ENCODE measurements at regions not wholly inside any gene's neighbourhood (a gene's known extent, or its start where the extent isn't known, plus 50 kb on each side); places are given as distances from the start of the nearest gene placed in this dataset.

- Histone ChIP-seq H3K4me3 (ENCODE audit: low read length) (no peak overlapping the region), H4K20me1 (ENCODE audit: insufficient read depth) (no peaks in the 10 kb centered on the region), H3K9me2 (ENCODE audit: insufficient read depth, low read length) (no peaks in the 10 kb centered on the region), H2AFZ (ENCODE audit: low read depth, low read length) (no peak overlapping the region), H3K4me2 (ENCODE audit: low read length) (no peak overlapping the region), H3K9me3 (ENCODE audit: low read length) (no peaks in the 10 kb centered on the region), H3K36me3 (ENCODE audit: insufficient read depth, low read length) (no peaks in the 10 kb centered on the region), H3K27ac (ENCODE audit: low read length) (no peak overlapping the region), H3K27me3 (ENCODE audit: insufficient read depth, low read depth, low read length) (no peaks in the 10 kb centered on the region), H3F3A (ENCODE audit: insufficient read depth, low read length, poor library complexity, severe bottlenecking) (no peaks in the 10 kb centered on the region), H3K9ac (ENCODE audit: low read length) (no peak overlapping the region), H3K79me2 (replicated peaks; ENCODE audit: insufficient read depth, low read length) (no peaks in the 10 kb centered on the region)
- TF ChIP-seq EP300 (conservative IDR thresholded peaks at IDR 0.05; ENCODE audit: poor library complexity, severe bottlenecking) = no peak
These were observed 150.6 kb downstream of the KCNA5 start for GRCh38 chr12:5194306-5194705.

GRCh38 chr12:5195244-5195643 is 151.6 kb downstream of the KCNA5 start:
- Histone ChIP-seq H3K9ac (ENCODE audit: low read length) (no peak overlapping the region), H3K4me3 (ENCODE audit: low read length) (no peak overlapping the region), H3K9me3 (ENCODE audit: low read length) (no peaks in the 10 kb centered on the region), H3K9me2 (ENCODE audit: insufficient read depth, low read length) (no peaks in the 10 kb centered on the region), H3F3A (ENCODE audit: insufficient read depth, low read length, poor library complexity, severe bottlenecking) (no peaks in the 10 kb centered on the region), H3K36me3 (ENCODE audit: insufficient read depth, low read length) (no peaks in the 10 kb centered on the region), H3K79me2 (replicated peaks; ENCODE audit: insufficient read depth, low read length) (no peaks in the 10 kb centered on the region), H3K27me3 (ENCODE audit: insufficient read depth, low read depth, low read length) (no peaks in the 10 kb centered on the region), H3K27ac (ENCODE audit: low read length) (no peak overlapping the region), H3K4me2 (ENCODE audit: low read length) (no peak overlapping the region), H4K20me1 (ENCODE audit: insufficient read depth) (no peaks in the 10 kb centered on the region), H2AFZ (ENCODE audit: low read depth, low read length) (no peak overlapping the region)
- TF ChIP-seq EZH2 (IDR thresholded peaks at IDR 0.05; ENCODE audit: borderline replicate concordance, insufficient read depth, low read length, poor library complexity, severe bottlenecking) (no peak), MXI1 (conservative IDR thresholded peaks at IDR 0.05; ENCODE audit: poor library complexity, severe bottlenecking) (no peak), RAD21 (conservative IDR thresholded peaks at IDR 0.05) (no peak), POLR2AphosphoS5 (IDR thresholded peaks at IDR 0.05) (no peak), CTCF (IDR thresholded peaks at IDR 0.05; ENCODE audit: poor library complexity, severe bottlenecking) (no peak), SMC3 (conservative IDR thresholded peaks at IDR 0.05; ENCODE audit: poor library complexity) (no peak), TAF1 (IDR thresholded peaks at IDR 0.05; ENCODE audit: low read depth) (no peak), EP300 (conservative IDR thresholded peaks at IDR 0.05; ENCODE audit: poor library complexity, severe bottlenecking) (no peak), REST (IDR thresholded peaks at IDR 0.05; ENCODE audit: borderline replicate concordance) (no peak)

GRCh38 chr12:5195691-5196090 is 152.0 kb downstream of the KCNA5 start:
- H4K20me1 ChIP-seq (ENCODE audit: insufficient read depth) = no peaks in the 10 kb centered on the region
- H3K9ac ChIP-seq (ENCODE audit: low read length) = no peak overlapping the region
- H3K4me2 ChIP-seq (ENCODE audit: low read length) = no peak overlapping the region
- H3K27me3 ChIP-seq (ENCODE audit: insufficient read depth, low read depth, low read length) = no peaks in the 10 kb centered on the region
- no peak overlapping the region for H3K4me3 ChIP-seq (ENCODE audit: low read length)
- H3K9me3 ChIP-seq (ENCODE audit: low read length) = no peaks in the 10 kb centered on the region
- H3K36me3 ChIP-seq (ENCODE audit: insufficient read depth, low read length) = no peaks in the 10 kb centered on the region
- H3K9me2 ChIP-seq (ENCODE audit: insufficient read depth, low read length) = no peaks in the 10 kb centered on the region
- TF ChIP-seq POLR2AphosphoS5 (IDR thresholded peaks at IDR 0.05) = no peak
- no peak for TF ChIP-seq EZH2 (IDR thresholded peaks at IDR 0.05; ENCODE audit: borderline replicate concordance, insufficient read depth, low read length, poor library complexity, severe bottlenecking)
- no peak for TF ChIP-seq CTCF (IDR thresholded peaks at IDR 0.05; ENCODE audit: poor library complexity, severe bottlenecking)
- TF ChIP-seq MXI1 (conservative IDR thresholded peaks at IDR 0.05; ENCODE audit: poor library complexity, severe bottlenecking) = no peak
- no peak for TF ChIP-seq TAF1 (IDR thresholded peaks at IDR 0.05; ENCODE audit: low read depth)
- TF ChIP-seq REST (IDR thresholded peaks at IDR 0.05; ENCODE audit: borderline replicate concordance) = no peak
- TF ChIP-seq SMC3 (conservative IDR thresholded peaks at IDR 0.05; ENCODE audit: poor library complexity) = no peak
- TF ChIP-seq RAD21 (conservative IDR thresholded peaks at IDR 0.05) = no peak
- no peak for TF ChIP-seq EP300 (conservative IDR thresholded peaks at IDR 0.05; ENCODE audit: poor library complexity, severe bottlenecking)
- no peak overlapping the region for H2AFZ ChIP-seq (ENCODE audit: low read depth, low read length)
- no peaks in the 10 kb centered on the region for H3K79me2 ChIP-seq (replicated peaks; ENCODE audit: insufficient read depth, low read length)
- H3K27ac ChIP-seq (ENCODE audit: low read length) = no peak overlapping the region
- H3F3A ChIP-seq (ENCODE audit: insufficient read depth, low read length, poor library complexity, severe bottlenecking) = no peaks in the 10 kb centered on the region
